T-helper 9 cell (primary cell): ENCODE measurements at regions not wholly inside any gene's neighbourhood (a gene's known extent, or its start where the extent isn't known, plus 50 kb on each side); places are given as distances from the start of the nearest gene placed in this dataset.

Experiments used
- DNase-seq: peaks from one replicate; pipeline ENCODE4 v3.0.0-alpha.2; 2020

DNA sequence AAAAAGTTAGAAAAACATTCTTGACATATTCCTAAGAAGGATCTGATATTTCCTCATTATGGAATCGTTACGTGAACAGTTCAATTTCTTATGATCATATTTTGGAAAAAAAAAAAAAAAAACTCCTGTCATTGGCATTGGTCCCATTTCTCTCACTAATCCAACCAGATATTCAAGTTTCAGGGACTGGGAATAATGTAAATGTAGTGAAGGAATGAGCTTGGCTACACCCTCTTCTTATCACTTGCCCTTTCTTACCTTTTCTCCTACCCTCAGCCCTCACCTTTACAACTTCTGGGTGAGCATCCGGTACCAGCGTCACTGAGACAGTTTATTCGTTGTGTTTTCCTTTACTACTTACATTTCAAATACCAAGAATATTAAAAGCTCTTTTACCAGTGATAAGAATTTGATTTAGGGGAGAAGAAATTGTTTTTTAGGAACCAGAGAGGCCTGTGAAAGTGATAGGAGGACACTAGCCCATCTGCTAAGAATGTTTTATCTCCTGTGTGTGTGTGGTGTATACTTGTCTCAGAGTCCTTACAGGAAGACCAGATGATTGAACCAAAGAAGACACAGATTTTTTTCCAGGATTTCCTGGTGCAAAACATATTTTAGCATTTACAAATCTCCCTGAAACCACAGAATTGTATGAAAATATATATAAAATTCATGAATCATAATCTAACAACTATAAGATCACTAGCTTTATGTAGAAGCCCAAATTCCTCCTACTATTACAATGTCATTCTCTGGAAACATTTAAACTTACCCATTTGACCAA, 946.7 kb downstream of the ZPLD1 start:
- no peak for DNase-seq

DNA sequence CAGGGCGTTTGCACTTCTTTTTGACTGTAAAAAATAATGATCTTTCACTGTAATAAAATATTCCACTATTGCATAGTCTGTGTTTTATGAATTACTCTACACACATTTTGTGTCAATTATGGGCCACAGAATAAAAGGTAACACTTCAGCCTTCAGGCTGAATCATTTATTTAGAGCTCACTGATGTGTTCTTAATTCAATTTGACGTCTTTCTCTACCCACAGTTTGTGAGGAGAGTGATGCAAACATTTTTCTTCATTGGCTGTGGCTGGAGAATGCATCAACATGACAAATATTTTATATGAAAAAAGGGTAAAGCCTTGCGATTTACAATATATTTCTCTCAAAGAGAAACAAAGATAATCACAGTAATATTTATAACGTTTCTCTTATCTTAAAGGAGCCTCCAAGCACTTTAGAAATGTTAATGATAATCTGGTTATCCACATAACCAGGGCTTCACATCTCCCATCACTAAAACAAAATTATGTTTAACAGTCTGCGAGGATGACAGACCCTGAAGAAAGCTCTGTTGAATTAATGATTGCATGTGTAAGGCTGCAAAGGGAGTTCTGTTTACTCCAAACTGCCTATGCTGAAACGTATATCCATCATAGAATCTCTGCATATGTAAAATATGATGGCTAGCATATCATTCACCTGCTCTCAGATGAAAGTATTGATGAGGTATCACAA, 951.3 kb downstream of the ZPLD1 start:
- DNase-seq = no peak

DNA sequence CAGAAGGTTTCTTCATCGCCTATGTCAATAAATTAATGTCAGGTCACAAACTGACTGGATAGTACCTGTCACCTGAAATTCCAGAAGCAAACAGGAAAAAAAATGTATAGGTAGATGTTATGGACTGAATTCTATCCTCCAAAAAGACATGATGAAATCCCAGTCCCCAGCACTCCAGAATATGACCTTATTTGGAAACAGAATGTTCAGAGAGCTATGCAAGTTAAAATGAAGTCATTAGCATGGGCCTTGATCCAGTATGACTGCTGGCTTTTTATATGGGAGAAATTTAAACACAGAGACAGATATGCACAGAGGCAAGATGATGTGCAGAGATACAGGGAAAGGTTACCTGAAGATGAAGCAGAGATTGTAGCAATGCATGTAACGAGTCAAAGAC, 953.4 kb downstream of the ZPLD1 start:
- DNase-seq = no peak

DNA sequence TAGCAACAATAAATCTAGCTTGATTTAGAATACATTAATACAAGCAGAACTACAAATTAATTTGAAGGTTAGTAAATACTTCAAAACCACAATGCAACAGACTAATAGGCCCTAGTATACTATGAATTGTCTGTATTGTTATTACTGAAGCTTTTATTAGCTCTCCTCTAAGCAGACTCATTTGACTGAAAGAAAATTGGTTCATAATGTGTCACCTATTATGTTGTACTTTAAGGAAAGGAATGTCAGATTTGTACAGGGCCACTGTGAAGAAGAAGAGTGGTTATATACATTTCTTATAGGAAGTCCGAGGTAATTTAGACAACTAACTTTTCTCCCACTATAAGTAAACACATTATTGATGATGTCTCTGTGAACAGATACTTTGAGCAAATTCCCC, 954.5 kb downstream of the ZPLD1 start:
- no peak for DNase-seq

DNA sequence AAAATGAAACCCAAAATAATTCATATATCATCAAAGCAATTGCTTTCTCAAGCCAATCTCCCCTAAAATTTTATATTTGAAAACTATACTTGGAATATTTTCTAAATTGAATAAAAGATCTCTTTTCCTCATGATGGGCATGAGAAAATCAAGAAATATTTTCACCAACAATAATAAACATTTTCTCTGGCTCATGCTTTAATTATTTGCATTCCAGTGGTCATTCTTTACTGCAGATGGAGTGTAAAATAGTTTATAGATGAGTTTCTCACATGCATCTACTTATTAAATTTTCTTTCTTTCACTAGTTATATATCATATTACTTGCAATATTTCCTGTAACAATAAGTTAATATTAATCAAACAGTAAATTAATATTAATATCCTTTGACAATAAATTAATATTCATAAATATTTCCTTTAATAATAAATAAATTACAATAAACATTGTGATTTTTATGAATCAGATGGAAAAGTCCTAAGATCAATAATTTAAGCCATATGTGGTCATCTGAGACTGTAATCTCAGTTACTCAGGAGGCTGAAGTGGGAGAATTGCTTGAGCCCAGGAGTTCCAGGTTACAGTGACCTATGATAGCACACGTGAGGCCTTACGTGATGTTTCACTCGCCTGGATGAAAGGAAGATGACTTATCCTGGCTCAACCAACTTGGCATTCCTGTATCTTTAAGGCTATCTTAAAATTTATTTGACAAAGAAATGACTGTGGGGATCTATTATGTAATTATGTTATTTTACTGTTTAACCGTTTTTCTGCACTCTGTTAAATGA, 958.8 kb downstream of the ZPLD1 start:
- DNase-seq = no peak

DNA sequence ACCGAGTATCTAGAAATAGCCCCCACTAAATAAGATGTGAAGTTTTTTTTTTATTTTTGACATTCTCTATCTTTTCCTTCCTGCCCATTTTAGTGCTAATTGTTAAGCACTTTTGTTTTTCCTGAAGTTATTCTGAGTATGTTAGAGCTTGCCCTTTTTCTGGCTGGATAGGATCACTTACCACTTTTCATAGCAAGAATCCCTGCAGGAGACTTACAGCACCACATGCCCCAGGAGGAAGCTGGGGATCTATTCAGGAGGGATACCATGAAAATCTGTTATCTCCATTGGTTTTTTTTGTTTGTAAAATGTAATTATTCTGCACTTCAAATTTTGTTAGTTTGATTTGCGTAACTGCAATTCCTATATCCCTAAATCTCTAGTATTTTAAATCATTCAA, 968.4 kb downstream of the ZPLD1 start:
- DNase-seq = no peak

DNA sequence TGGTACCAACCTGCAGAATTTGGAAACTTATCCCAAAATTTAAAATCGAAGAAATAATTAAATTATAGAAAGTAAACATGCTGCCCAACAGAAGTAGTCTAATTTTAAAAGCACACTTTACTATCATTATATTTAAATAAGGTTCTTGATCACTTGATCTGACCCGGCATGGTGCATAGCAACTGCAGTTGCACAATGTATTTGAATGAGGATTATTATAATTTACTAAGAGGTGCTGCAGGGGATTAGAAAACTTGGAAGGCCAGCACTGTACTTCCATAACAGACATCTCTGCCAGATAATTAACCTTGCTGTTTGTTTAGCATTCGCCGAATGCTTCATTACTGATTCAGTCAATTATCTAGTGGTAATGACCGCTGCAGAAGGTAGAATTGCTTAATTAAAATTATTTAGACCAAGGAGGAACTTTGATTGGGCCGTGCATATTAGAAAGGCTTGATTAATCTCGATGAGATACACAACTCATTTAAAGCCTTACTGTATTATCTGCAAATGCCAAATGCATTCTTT, 971.6 kb downstream of the ZPLD1 start:
- no peak for DNase-seq

DNA sequence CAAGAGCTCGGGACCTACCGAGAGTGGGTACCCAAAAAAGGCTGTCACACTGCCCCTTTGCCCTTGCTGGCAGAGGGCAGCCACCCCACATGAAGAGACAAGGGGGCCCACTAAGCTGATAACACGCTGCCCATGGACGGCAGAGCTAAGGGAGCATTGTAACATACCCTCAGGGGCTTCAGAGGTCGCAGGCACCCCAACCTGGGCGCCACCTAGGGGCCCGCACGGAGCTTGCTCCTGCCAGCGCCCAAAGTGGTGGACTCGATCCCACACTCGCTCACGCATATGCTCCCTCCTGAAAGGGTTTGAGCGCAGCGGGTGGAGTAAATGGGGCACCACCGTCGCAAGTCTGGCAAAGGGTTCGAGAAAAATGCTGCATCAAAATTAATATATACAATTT, 975.4 kb downstream of the ZPLD1 start:
- no peak for DNase-seq

DNA sequence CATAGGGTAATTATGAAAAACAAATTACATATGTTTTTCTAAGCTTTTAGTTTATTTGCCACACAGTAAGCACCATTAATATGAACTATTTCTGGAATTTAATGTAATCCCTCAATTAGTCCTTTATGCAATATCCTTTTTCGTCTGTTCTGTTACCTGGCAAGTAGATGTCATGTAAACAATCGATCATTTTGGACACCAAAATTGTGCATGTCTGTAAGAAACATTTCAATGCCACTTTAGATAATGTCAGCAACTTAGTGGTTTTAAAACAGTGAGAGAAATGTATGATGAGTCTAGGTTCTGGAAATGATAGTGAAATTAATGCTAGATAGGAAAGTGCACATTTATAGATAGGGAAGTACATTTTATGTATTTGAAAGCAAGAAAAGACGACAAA, 986.6 kb downstream of the ZPLD1 start:
- no peak for DNase-seq

DNA sequence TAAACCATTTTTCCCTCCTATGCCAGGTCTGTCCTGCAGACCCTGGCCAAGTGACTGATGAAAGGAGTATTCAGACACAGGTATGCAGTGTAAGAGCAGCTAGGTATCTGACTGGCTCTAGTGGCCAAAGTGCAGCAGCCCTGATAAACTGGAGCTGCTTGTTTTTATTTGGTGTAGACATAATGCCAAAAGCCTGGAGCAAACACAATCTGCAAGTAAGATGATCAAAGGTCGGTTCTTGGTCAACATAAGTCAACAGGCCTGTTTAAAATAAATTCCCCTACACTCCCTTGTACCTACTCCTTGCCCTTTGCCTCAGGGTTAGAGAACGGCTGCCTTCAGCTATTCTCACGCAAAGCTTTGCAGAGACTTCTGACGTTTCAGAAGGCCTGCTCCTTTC, 1003.1 kb downstream of the ZPLD1 start:
- no peak for DNase-seq

DNA sequence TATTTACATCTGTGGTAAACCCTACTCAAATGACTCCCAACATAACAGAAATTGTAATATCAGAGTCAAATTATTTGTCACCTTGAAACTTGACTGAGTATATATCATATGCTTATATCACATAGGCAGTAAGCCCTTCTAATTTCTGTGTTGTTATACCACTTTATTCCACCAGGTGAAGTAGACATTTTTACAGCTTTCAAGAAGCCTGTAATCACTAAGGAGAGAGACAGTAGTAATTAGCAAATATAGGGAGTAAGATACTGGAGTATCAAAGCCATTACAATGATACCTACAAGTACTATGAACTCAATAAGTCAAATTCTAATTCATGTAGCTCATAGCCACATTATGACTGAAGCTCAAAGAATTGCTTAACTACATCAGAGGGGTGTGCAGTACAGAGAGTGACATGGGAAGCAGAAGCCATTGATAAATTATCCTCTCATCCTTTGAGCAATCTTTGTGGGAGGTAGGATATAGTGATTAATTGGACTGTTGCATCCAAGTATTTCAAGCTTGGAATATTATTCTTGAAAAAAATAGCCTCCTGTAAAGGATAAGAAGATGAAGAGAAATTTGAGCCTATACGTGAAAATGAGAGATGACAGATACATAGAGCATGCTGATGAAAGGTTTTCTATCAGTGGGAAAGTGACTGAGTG, 1005.9 kb downstream of the ZPLD1 start:
- DNase-seq = no peak

DNA sequence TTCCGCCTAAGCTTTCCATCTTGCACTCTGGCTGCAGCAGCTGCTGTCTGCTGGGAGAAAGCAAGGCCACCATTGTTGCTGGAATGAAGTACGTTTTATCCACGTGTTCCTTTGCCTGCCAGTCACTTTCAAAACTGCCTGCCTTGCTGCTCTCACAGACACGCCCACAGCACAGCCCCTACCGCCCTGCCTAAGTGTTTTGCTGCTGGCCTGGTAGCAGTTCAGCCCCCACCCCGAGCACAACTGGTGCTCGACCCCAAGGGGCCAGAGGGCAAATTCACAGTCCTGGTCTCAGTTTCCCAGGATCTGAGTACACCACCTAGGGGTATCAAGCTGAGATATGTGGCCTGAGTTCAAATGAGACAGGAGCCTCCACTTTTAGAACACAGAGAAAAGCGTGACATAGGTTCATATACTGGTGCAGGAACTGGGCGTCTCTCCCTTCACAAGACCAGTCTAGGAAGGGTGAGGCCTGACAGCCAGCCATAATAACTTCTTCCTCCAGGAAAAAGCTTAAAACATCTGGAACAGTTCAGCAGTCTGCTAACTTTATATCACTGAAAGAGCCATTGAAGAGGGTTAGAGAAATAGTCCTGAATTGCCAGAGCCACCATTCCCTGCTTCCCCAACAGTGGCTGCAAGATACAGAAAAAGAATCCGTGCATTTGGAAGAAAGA, 1012.3 kb downstream of the ZPLD1 start:
- no peak for DNase-seq

DNA sequence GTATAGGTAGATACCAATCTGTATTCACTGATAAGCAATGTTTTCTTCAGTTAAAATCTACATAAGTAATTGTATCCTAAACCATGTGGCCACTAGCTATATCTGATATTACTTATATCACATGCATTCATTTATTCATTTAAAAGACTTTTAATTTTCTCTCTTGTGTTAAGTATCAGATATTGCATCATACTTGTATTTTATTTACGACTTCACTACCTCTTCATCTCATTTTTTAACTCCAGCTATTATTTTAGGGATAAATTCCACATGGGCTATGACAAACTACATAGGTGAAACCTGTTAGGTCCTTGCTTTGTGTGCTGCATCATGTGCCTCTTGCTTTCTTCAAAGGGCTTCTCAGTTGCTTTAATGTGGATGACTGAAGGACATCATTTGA, 1018.3 kb downstream of the ZPLD1 start:
- DNase-seq = no peak

DNA sequence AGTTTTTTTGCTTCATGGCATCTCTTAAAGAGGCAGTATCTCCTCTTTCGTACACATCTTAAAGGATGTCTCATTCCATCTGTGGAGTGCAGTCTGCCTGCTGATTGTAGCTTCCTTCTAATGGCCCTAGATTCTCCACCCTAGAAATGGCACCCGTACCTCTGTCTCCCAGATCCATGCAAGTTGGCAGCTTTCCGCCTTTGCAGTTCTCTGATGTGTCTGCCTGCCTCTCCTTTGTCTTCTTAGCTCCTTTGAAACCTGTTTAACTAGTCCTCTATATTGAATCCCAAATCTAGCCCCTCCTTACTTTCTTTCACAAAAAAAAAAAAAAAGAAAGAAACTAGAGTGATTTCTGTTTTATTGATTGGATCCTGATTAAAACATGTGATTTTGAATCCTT, 1025.0 kb downstream of the ZPLD1 start:
- no peak for DNase-seq

DNA sequence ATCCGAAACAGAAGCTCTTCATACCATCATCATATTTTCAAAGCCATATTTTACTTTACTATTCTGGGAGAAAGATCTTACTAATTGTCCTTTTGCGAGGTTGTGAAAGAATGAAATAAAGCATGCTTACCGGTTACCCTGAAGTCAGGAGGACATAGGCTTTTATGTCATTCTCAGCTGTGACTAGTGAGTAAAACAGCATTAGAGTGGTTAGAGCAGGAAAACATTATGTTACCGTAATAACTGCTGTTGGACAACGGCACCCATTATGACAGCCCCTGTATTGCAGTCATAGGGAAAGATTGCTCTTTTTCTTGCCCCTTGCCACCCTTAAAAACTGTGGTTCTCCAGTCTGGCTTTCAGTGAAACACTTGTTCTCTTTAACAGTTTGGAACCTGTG, 1035.7 kb downstream of the ZPLD1 start:
- no peak for DNase-seq

DNA sequence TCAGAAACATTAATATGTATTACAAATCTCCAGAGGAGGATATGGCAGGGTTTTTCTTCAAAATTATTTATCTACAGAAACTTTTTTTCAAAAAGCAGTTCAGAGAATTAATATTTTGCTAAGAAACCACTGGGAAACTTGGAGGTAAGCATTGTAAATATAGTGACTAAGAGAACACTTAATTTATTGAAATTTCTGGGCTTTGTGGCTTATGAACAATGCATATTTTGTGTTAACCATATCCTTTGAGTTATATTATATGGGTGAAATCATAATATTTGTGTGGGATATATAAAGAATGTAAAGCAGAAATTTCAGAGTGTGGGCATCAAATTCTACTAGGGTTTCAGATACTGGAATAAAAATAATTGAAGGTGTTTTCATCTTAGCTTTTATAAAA, 1059.2 kb downstream of the ZPLD1 start:
- no peak for DNase-seq

DNA sequence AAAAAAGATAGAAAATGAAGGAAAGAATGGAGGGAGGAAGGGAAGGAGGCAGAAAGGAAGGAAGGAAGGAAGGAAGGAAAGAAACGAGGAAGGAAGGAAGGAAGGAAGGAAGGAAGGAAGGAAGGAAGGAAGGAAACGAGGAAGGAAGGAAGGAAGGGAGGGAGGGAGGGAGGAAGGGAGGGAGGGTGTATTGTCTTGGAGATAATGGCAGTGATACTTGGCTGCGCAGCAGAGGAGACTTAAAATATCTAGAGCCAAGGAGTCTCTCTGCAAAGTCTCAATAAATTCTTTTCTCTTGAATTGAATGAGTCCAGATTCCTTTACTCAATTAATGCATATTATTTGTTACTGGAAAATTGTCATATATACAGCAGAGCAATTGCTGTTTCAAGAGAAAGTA, 1059.7 kb downstream of the ZPLD1 start:
- DNase-seq = no peak

DNA sequence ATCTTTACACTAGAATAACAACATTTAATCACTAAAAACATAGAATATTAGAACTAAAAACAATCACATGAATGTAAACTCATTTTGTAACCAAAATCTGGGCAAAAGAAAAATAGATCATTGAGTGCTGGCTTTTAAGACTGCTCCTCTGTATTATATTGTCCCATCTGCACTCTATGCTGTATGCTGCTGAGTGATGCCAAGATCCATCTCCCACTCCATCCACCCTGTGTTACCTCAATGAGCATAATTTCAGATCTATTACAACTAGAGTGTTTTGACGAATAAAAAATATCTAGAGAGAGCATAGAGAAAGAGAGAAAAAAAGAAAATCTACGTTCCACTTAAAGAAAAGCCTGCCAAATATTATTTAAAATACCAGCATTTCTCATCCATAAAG, 1060.4 kb downstream of the ZPLD1 start:
- DNase-seq = no peak

DNA sequence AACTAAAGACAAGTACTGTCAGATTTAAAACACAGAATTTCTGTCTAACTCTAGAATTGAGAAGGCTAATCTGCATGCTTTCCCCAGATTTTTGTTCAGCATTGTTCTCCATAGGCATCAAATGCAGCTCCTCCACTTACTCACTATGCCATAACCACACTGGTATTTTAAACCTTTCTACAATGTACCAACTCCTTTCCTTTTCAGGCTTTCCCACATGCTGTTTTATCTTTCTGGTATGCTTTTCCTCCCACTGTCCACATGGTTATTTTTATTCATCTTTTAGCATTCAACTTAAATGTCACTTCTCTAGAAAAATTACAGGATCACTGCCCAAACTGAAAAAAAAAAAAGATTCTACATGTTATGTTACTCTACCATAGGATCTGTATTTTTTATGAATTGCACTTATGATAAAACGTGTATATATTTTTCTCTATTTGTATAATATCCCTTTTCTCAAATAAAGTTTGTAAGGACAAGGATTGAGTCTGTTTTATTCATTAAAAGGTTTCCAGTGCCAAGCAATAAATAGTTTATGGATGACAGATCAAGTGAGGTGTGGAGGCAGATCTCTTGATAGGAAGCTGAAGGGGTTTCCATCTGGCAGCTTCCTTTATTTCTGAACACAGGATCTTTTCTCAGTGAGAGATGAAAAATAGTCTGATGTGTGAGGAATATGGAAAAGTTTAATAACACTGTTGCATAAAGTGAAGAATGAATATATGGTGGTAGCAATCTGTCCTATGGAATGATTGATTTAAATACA, 1064.5 kb downstream of the ZPLD1 start:
- no peak for DNase-seq

DNA sequence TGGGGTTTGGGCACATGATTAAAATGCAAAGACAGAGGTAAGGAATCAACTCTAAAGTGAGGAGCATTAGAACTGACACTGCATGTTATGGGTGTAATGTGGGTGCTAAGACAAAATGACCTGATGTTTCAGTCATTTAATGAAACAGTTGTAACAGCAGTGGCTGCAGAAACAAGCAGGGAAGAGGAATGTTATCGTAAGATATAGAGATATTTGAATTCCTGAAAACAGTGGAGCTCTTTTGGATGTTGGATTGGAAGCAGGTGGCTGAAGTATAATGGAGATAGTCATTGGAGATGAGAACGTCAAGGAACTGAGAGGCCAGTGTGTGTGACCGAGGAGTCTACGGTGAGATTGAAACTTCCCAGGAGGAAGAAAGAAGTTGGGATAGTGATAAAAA, 1065.2 kb downstream of the ZPLD1 start:
- DNase-seq = no peak

DNA sequence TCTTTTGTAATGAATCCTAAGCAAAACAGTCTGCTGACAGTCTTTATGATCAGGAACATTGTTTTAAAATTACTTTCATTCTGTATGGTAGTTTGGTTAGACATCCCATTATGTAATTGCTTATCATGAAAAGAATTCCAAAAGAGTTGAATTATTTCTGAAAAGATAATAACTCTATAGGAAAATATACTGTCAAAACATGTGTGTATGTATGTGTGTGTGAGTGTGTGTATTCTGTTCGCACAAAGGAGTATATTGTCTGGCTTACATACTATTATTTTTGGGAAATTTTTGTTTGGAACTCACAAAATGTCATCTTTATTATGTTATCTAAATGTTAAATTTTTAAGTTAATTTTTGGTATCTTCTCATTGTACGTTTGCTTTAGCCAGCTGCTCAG, 1075.9 kb downstream of the ZPLD1 start:
- no peak for DNase-seq

DNA sequence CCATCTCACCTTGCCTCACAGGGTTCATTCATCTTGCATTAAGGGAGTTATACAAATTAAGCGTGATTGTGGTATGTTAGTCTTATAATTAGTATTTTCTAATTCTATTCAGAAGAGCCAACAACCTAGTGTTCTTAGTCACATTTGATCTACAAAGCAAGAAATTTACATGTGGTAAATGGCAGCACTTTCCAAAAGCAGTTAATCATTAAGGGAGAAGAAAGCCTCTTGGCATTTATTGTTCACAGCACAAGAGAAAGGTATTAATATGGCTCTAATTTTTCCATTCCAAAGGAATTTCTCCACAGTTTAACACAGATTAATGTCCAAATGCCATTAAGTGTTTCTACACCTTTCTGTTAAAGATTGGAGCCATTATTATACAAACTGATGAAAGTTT, 1077.1 kb downstream of the ZPLD1 start:
- no peak for DNase-seq
